ENCODE measurements at regions not wholly inside any gene's neighbourhood (a gene's known extent, or its start where the extent isn't known, plus 50 kb on each side); places are given as distances from the start of the nearest gene placed in this dataset.

DNA sequence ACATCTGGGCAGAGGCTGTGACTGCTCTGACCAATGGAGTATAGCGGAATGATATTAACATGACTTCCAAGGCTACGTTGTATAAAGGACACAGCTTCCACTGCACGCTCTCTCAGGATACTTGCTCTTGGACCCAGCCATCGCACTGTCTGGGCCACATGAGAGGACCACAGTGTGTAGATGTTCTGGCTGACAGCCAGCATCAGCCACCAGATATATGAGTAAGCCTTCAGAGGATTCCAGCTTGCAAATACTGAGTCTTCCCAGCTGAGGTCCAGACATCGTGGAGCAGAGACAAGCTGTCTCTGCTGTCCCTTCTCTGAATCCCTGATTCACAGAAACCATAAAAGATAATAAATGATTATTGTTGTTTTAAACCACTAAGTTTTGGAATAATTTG, 146.8 kb upstream of the USP9X start:
- DNase-seq (ENCODE audit: low read depth, low spot score) (no peak), ATAC-seq (no peak), FAIRE-seq (no peak)
- Histone ChIP-seq H2AFZ (ENCODE audit: control insufficient read depth, low read depth, low read length) (no peak overlapping the region), H3K79me2 (ENCODE audit: control insufficient read depth, insufficient read depth, low read length) (no peaks in the 10 kb centered on the region), H3K4me1 (ENCODE audit: control insufficient read depth, insufficient read depth, low read length) (peaks cover 6% of the 10 kb centered on the region; the same call in 1 of the 2 replicates), H3K27ac (ENCODE audit: control insufficient read depth, insufficient read depth) (no peak overlapping the region), H3K4me2 (ENCODE audit: control insufficient read depth, insufficient read depth) (no peak overlapping the region), H3K4me3 (no peak overlapping the region), H4K20me1 (ENCODE audit: control insufficient read depth, insufficient read depth) (no peaks in the 10 kb centered on the region), H3K36me3 (ENCODE audit: control insufficient read depth in 2 of 2, insufficient read depth in 2 of 2, low read length in 1 of 2) (no peaks in the 10 kb centered on the region), H3K9me3 (replicated peaks; ENCODE audit: control insufficient read depth, insufficient read depth, low read length) (no peaks in the 10 kb centered on the region), H3K9ac (ENCODE audit: control insufficient read depth, insufficient read depth, low read length) (no peak overlapping the region), H3K27me3 (replicated peaks in 1 of 2; ENCODE audit: control insufficient read depth in 2 of 2, insufficient read depth in 2 of 2, low read length in 1 of 2) (no peaks in the 10 kb centered on the region)
- POLR2A ChIA-PET = interaction anchor here (1.1 kb wide), 1 partner anchor 19 kb away, joined by 3 read pairs; no protein-coding TSS in a partner anchor
- TF ChIP-seq LARP7 (IDR thresholded peaks at IDR 0.05) = no peak
- TF ChIP-seq HDGF (IDR thresholded peaks at IDR 0.05) = no peak
- RAD21 ChIA-PET (ENCODE audit: unreplicated experiment) = no interaction called here
- SMC1A ChIA-PET (ENCODE audit: uncharacterized antibody, unreplicated experiment) = no interaction called here
- in situ Hi-C loops (cut with MboI) (no loop called here), intact Hi-C loops (cut with micrococcal nuclease; ENCODE audit: unreplicated experiment) (no loop called here)
- CTCF ChIA-PET = no interaction called here
- BruUV-seq (replicated peaks) = no TSS peak
- 66% methylated on average over 5 of the region's 5 CpGs for WGBS (ENCODE audit: insufficient coverage, insufficient replicate concordance, low lambda C conversion rate, missing lambda C conversion rate)

DNA sequence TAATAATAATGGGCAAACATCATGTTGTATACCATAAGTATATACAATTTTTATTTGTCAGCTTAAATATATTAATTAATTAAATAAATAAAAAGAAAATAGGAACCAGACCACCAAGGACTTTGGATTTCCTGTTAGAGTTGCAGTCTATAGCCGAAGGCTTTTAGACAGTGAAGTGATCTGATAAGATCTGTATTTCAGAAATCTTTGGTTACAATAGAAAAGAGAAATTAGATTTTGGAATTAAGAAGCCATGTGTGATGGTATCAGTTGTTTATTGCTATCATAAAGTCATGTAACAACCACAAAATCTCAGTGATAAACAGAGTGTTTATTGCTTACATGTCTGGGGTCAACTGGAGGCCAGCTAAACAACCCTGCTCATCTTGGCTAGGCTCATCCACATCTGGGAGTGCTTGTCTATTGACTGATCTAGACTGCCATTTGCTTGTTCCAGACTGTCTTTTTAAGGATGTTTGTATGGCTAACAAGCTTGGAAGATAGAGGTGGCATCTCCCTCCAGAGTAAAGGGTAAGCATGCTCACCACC, 142.1 kb upstream of the USP9X start:
- ChIA-PET SMC1A (ENCODE audit: uncharacterized antibody, unreplicated experiment) (interaction anchor here (1.3 kb wide), 1 partner anchor 12 kb away, joined by 3 read pairs; no protein-coding TSS in a partner anchor), RAD21 (ENCODE audit: unreplicated experiment) (no interaction called here), CTCF (interaction anchor here (1.0 kb wide), 1 partner anchor 172 kb away, joined by 5 read pairs; no protein-coding TSS in a partner anchor), POLR2A (no interaction called here)
- Histone ChIP-seq H3K27ac (ENCODE audit: control insufficient read depth, insufficient read depth) (no peak overlapping the region), H3K9ac (ENCODE audit: control insufficient read depth, insufficient read depth, low read length) (no peak overlapping the region), H3K4me2 (ENCODE audit: control insufficient read depth, insufficient read depth) (no peak overlapping the region), H3K9me3 (replicated peaks; ENCODE audit: control insufficient read depth, insufficient read depth, low read length) (no peaks in the 10 kb centered on the region), H3K4me3 (no peak overlapping the region), H4K20me1 (ENCODE audit: control insufficient read depth, insufficient read depth) (no peaks in the 10 kb centered on the region), H3K36me3 (ENCODE audit: control insufficient read depth in 2 of 2, insufficient read depth in 2 of 2, low read length in 1 of 2) (no peaks in the 10 kb centered on the region), H3K4me1 (ENCODE audit: control insufficient read depth, insufficient read depth, low read length) (no peaks in the 10 kb centered on the region), H3K79me2 (ENCODE audit: control insufficient read depth, insufficient read depth, low read length) (no peaks in the 10 kb centered on the region), H3K27me3 (replicated peaks in 1 of 2; ENCODE audit: control insufficient read depth in 2 of 2, insufficient read depth in 2 of 2, low read length in 1 of 2) (no peaks in the 10 kb centered on the region), H2AFZ (ENCODE audit: control insufficient read depth, low read depth, low read length) (no peak overlapping the region)
- WGBS (ENCODE audit: insufficient coverage, insufficient replicate concordance, low lambda C conversion rate, missing lambda C conversion rate) = 54% methylated on average over 1 of the region's 1 CpG
- no peak for DNase-seq (ENCODE audit: low read depth, low spot score)
- ATAC-seq = no peak
- FAIRE-seq = no peak
- intact Hi-C loops (cut with micrococcal nuclease; ENCODE audit: unreplicated experiment) = no loop called here
- in situ Hi-C loops (cut with MboI) = no loop called here
- TF ChIP-seq, protein P1, sequence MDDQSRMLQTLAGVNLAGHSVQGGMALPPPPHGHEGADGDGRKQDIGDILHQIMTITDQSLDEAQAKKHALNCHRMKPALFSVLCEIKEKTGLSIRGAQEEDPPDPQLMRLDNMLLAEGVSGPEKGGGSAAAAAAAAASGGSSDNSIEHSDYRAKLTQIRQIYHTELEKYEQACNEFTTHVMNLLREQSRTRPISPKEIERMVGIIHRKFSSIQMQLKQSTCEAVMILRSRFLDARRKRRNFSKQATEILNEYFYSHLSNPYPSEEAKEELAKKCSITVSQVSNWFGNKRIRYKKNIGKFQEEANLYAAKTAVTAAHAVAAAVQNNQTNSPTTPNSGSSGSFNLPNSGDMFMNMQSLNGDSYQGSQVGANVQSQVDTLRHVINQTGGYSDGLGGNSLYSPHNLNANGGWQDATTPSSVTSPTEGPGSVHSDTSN (IDR thresholded peaks at IDR 0.05; ENCODE audit: insufficient replicate concordance, low read depth, low read length) = no peak
- TF ChIP-seq, protein P2, sequence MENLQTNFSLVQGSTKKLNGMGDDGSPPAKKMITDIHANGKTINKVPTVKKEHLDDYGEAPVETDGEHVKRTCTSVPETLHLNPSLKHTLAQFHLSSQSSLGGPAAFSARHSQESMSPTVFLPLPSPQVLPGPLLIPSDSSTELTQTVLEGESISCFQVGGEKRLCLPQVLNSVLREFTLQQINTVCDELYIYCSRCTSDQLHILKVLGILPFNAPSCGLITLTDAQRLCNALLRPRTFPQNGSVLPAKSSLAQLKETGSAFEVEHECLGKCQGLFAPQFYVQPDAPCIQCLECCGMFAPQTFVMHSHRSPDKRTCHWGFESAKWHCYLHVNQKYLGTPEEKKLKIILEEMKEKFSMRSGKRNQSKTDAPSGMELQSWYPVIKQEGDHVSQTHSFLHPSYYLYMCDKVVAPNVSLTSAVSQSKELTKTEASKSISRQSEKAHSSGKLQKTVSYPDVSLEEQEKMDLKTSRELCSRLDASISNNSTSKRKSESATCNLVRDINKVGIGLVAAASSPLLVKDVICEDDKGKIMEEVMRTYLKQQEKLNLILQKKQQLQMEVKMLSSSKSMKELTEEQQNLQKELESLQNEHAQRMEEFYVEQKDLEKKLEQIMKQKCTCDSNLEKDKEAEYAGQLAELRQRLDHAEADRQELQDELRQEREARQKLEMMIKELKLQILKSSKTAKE (IDR thresholded peaks at IDR 0.05; ENCODE audit: low read depth, poor library complexity, severe bottlenecking) = no peak
- TF ChIP-seq ZNF217 (IDR thresholded peaks at IDR 0.05) (no peak), CHD1 (IDR thresholded peaks at IDR 0.05; ENCODE audit: low read depth, low read length) (no peak), NFYA (IDR thresholded peaks at IDR 0.05; ENCODE audit: borderline replicate concordance, low read depth, low read length) (no peak), RUNX3 (IDR thresholded peaks at IDR 0.05; ENCODE audit: low read length) (no peak), SMAD1 (IDR thresholded peaks at IDR 0.05; ENCODE audit: low read depth, partially characterized antibody) (no peak), IKZF2 (IDR thresholded peaks at IDR 0.05) (no peak), ATF7 (IDR thresholded peaks at IDR 0.05; ENCODE audit: low read depth) (no peak), PML (IDR thresholded peaks at IDR 0.05; ENCODE audit: low read length) (no peak), POLR2A (IDR thresholded peaks at IDR 0.05; ENCODE audit: low read depth, low read length) (no peak), HDAC6 (IDR thresholded peaks at IDR 0.05; ENCODE audit: unreplicated experiment) (no peak), FOS (IDR thresholded peaks at IDR 0.05; ENCODE audit: borderline replicate concordance, extremely low read depth, insufficient read length) (no peak)
- TF ChIP-seq, protein P3, sequence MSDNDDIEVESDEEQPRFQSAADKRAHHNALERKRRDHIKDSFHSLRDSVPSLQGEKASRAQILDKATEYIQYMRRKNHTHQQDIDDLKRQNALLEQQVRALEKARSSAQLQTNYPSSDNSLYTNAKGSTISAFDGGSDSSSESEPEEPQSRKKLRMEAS (IDR thresholded peaks at IDR 0.05; ENCODE audit: low read depth, low read length) = no peak
- no TSS peak for BruUV-seq (replicated peaks)
